Epithelial cell of prostate (primary cell): ENCODE measurements at regions not wholly inside any gene's neighbourhood (a gene's known extent, or its start where the extent isn't known, plus 50 kb on each side); places are given as distances from the start of the nearest gene placed in this dataset.
"Not testable (repeated sequence)": the region's sequence is repeated elsewhere in the genome, so short reads cannot be mapped to it uniquely, and the experiment has no call there.

ENCODE experiments used
- DNase-seq: peaks from one replicate; pipeline ENCODE4 v3.0.0-alpha.2; 2011; ENCODE audit warnings: low read depth, low spot score
- H3K27ac ChIP-seq: fragments of 450-650 bp; 2 replicates; pipeline ENCODE4 v1.5.1; 2017; ENCODE audit warnings: mild to moderate bottlenecking

DNA sequence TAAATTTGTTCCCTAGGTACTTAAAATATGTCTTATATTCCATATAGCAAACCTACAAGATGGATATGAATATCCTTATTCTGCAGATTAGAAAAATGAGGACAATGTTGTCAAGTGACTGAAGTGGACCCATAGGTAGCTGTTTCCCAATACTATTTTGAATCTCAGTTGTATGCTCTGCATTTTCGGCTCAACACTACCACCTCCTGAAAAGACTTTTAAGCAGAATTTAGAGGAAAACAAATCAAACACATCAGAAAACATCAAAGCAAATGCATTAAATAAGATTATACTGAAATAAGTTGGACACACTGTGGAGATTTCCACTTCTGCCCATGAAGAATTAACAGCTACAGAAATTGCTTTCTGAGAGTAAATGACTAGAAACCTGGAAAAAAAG is 488.7 kb downstream of the TRIML1 start:
- H3K27ac ChIP-seq: no peak overlapping the region
- DNase-seq: no peak

DNA sequence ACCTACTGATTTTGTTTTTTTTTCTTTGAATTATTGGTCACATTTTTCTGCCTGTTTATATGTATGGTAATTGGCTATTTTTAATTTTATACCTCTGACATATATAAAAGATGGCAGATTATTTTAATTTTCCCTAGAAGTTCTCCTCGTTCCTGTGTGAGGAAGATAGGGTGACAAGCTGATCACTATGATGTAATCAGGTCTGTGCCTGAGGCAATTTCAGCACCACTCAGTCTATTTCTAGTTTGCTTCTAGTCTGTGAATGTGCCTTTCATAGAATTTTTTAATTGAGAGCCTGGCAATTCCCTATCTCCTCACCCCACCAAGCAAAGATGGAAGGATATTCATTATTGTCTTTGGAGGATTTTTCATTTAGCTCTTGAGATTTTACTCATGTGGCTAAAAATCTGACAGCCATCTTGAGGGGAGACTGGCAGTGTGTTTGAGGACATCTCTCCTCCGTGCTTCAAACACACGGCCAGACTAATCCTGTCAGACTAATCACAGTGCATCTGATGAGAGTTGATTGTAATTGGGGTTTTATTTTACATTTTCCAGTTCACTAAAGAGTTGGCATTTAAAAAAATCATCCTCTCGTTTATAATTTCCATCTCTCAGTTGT is 500.3 kb downstream of the TRIML1 start:
- no peak overlapping the region for H3K27ac ChIP-seq
- DNase-seq: no peak

GRCh38 chr4:188647820-188648370 is 508.7 kb downstream of the TRIML1 start:
- H3K27ac ChIP-seq: no peak overlapping the region
- no peak for DNase-seq

DNA sequence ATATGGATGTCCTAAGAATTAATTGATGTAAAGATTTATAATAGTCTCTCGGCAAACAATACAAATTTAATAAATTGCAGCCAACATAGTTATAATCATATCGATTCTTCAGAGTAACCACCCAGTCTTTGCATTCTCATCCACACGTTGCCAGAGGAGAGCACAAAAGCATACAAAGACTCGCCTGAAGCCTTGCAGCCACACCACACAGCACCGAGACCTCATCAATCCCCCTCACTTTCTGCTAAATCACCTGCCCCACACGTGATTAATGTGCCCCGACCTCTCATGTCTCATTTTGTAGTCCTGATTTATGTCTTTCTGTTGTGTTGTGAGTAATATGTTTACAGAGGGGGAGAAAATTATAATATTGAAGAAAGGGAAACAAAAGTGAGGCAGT is 510.4 kb downstream of the TRIML1 start:
- no peak overlapping the region for H3K27ac ChIP-seq
- DNase-seq: no peak

DNA sequence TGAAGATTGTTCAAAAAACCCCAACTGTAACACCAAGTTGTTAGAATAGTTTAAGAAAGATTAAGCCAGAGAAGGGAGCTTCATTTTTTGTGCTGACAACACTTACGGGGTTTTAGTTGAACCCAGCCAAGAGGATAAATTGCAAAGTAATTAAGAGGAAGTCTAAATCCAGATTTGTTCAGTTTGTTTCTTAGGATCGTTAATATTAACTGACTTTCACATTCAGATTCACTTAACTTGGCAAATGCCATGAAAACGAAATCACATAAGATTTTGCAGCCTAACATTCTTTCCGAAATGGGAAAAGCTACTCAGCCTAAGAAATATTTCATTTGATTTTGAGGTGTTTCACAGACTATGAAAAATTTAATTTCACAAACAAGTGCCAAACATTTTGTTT is 511.3 kb downstream of the TRIML1 start:
- DNase-seq: no peak
- H3K27ac ChIP-seq: no peak overlapping the region

DNA sequence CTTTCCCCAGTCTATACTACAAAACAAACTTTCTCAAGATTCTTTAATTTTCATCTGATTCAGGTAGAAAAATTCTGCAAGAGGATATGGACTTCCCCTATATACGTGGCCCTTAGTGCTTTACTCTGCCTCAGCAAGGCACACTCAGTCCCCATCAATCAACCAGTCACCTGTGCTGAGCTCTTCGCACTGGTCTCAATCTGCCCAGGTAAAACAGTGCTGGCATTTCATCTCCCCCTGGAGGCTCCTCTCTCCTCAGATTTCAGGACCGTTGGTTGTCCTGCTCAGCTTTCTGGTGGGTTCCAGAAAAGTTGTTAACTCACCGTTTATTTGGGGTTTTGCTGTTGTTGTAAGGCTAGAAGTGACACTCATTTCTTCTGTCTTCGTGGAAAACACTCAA is 518.1 kb downstream of the TRIML1 start:
- H3K27ac ChIP-seq: no peak overlapping the region

DNA sequence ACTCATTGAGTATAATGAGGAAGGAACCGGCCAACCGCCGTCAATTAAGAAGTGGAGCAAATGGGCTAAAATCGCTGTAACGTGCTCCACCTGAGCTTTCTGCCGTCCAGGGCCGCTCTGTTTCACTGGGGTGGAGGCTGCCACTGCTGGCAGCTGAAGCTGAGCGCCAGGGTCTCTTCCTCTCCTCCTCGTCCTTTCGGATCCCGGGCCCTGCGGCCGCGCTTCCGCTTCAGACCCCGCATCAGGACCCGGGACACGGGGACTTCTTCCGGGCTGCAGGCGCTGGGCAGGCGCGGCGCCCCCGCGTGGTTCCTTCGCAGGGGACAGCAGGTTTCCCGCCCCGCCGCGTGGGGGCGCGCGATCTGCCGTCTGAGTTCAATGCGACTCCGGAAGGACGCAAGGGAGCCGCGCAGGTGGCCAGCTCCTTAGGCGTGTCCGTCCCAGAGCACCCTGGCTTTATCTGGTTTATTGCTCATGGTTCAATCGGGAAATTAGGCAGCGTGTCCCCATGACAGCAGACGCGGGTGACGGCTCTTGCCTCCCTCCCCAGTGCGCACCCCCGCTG is 519.8 kb downstream of the TRIML1 start:
- no peak for DNase-seq
- no peak overlapping the region for H3K27ac ChIP-seq

More for the DNA sequence above, 518.1 kb downstream of the TRIML1 start:
- no peak for DNase-seq

DNA sequence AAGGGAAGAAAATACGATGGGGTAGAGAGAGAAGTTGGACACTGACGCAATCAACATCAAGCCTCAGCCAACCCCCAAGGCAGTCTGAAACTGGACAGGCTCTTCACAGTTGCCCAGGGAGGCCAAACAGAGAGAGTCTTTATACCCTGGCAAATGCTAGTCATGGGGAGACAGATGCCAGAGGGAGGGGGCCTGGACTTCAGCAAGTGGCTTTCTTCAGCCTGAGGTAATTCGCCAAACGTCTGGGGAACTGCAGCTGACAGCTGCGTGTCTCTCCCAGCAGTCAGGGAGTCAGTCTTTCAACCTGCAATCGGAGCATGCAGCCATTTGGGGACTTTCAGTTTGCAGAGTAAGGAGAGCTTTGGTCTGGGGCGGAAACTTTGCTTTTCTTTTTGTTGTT is 521.6 kb downstream of the TRIML1 start:
- no peak for DNase-seq
- H3K27ac ChIP-seq: no peak overlapping the region

DNA sequence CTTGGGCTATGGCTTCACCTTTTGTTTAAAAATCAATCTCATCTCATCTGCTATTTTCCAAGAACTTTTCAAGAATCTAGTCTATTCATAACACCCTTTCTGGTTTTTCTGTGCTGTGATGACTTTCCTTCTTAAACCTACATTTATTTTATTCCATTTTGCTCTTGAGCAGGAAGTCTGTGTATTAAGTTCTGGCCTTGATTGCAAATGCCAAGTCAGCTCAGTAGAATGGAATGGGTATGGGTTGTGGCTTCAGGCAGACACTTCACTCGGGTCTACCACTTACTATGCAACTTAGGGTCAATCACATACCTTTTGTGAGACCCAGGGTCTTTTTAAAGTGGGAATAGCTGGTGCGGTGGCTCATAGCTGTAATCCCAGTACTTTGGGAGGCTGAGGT is 522.3 kb downstream of the TRIML1 start:
- no peak for DNase-seq
- H3K27ac ChIP-seq: no peak overlapping the region

DNA sequence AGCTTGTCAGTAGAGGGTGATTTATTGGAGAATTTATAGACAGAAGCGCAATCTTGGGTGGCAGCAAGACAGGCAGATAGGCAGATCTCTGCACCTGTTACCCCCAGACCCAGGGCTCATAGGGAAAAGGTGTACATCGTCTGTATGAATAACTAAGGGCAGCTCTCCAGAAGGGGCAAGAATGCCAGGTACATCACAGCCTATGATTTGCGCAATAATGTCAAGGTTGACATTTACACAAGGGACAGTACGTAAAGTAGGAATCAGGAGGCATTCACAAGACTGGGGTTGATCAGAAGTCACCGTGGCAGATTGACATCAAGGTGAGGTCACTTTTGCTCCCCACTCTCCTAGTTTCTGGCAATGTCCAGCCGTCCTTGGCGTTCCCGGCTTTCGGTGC is 524.1 kb downstream of the TRIML1 start:
- DNase-seq: no peak
- H3K27ac ChIP-seq: no peak overlapping the region

- no peak overlapping the region for H3K27ac ChIP-seq
- no peak for DNase-seq
Observed at GRCh38 chr4:188665491-188666457, 526.5 kb downstream of the TRIML1 start.

GRCh38 chr4:188678691-188679090 is 539.5 kb downstream of the TRIML1 start:
- not testable (repeated sequence) for H3K27ac ChIP-seq, DNase-seq

DNA sequence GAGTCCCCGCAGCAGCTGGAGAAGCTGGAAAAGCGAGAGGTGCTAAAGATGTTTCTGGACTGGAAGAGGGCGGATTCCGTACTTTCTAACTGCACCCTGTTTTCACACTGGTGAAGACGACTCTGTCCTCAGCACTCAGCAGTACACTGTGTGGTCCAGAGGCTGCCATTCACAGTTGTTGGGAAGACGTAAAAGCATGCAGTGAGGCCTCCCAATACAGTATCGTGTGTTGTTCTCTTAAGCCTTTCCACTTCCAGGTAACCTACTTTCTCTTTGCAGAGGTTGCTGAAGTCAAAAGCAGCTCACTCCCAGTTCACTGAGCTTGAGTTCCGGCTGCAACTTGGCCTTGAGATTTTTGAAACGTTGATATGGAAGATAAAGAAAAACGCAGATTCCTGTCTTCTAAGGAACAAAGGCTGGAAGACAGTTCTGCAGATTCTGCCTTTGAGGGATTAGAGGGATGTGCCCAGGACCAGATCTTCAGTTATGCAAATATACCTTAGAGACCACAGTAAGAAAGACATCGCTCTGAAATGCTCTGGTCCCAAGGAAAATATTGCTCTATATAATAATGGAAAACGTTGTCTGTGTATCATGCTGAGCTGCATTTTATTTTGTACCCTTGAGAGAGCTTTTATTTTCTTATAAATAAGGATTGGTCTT is 540.9 kb downstream of the TRIML1 start:
- DNase-seq: no peak
- H3K27ac ChIP-seq: no peak overlapping the region

- H3K27ac ChIP-seq: no peak overlapping the region
- DNase-seq: no peak
Observed at GRCh38 chr4:188680667-188681063, 541.4 kb downstream of the TRIML1 start.

DNA sequence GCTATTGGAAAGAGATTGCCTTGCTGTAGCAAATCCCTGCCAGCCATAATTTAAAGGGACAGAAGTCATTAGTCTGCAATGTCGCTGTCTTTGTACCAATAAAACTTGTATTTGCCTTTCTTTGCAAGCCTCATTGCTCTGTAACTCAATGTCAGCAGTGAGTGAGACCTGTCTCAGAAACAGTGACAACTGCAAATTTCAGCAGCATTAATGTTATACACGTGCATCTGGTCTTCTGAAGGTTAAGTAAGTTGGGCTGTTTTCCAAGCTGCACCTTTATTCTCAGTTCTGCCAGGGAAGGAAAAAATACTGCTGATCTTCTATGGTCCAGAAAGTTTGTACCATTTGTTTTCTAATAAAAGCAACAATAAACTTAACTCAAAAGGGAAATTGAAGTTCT is 543.1 kb downstream of the TRIML1 start:
- DNase-seq: no peak
- no peak overlapping the region for H3K27ac ChIP-seq

- DNase-seq: no peak
Observed at GRCh38 chr4:188683571-188683970, 544.3 kb downstream of the TRIML1 start.

GRCh38 chr4:188688956-188689355 is 549.7 kb downstream of the TRIML1 start:
- H3K27ac ChIP-seq: no peak overlapping the region
- DNase-seq: no peak

More at GRCh38 chr4:188683571-188683970, 544.3 kb downstream of the TRIML1 start:
- H3K27ac ChIP-seq: no peak overlapping the region

- H3K27ac ChIP-seq: no peak overlapping the region
- DNase-seq: no peak
Observed at GRCh38 chr4:188691811-188692210, 552.6 kb downstream of the TRIML1 start.

- no peak overlapping the region for H3K27ac ChIP-seq
- DNase-seq: no peak
Observed at GRCh38 chr4:188695261-188695660, 556.0 kb downstream of the TRIML1 start.

DNA sequence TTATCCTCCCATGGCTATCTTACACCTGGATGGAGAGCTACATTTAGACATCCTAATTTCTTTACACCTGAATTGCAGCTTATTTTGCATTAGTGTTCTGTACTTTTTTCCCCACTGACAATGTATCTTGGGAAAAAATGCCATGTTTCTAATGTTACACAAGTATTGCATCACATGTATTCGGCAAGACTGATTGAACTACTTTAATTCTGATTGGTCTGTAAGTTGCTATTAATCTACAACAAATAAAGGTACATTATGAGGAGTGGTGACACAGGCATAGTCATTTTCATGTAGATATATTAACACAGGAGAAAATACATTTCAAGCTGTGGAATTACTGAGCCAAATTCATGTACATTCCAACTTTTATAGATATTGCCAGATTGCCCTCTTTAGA is 558.0 kb downstream of the TRIML1 start:
- H3K27ac ChIP-seq: no peak overlapping the region
- DNase-seq: no peak
